ENCODE measurements at regions not wholly inside any gene's neighbourhood (a gene's known extent, or its start where the extent isn't known, plus 50 kb on each side); places are given as distances from the start of the nearest gene placed in this dataset.

- peaks cover 50% of the 10 kb centered on the region for H3K27me3 Mint-ChIP-seq (ENCODE audit: insufficient read depth)
These were observed 1111.4 kb downstream of the FLRT2 start for GRCh38 chr14:86641310-86641709.

GRCh38 chr14:86640288-86640687 is 1110.3 kb downstream of the FLRT2 start:
- H3K4me1 Mint-ChIP-seq: peaks cover 1% of the 10 kb centered on the region
- H3K9me3 Mint-ChIP-seq: peaks cover 29% of the 10 kb centered on the region
- H3K27me3 ChIP-seq (ENCODE audit: control insufficient read depth, insufficient read depth, low read length, poor library complexity, severe bottlenecking): no peaks in the 10 kb centered on the region
- H3K9ac ChIP-seq (ENCODE audit: extremely low read depth, low read length, poor library complexity, severe bottlenecking): no peak overlapping the region
- no peaks in the 10 kb centered on the region for H3K36me3 ChIP-seq (ENCODE audit: control insufficient read depth, insufficient read depth, low read length)
- H3K9me3 ChIP-seq (ENCODE audit: control insufficient read depth, low read length): peaks cover 42% of the 10 kb centered on the region
- peaks cover 54% of the 10 kb centered on the region for H3K27me3 Mint-ChIP-seq (ENCODE audit: insufficient read depth)
- H3K4me1 ChIP-seq (ENCODE audit: control insufficient read depth, insufficient read depth, low read length): no peaks in the 10 kb centered on the region
- H3K4me3 ChIP-seq (ENCODE audit: low read length): peak overlapping the region; percentile 31
- WGBS, 2 experiments (ENCODE audit: insufficient coverage in 1 of 2, insufficient read length in 1 of 2): 68% methylated on average over 3 of the region's 3 CpGs; no CpG with 5 or more reads in 1 of the 2 experiments
- DNase-seq: no peak
- TF ChIP-seq CTCF (conservative IDR thresholded peaks at IDR 0.05): peak; percentile 50
- H3K4me3 Mint-ChIP-seq: no peak overlapping the region
- H3K27ac Mint-ChIP-seq: no peak overlapping the region
- peaks cover 9% of the 10 kb centered on the region for H3K36me3 Mint-ChIP-seq (ENCODE audit: low read depth)
- no peak overlapping the region for H3K27ac ChIP-seq (ENCODE audit: low read depth, low read length)

More at GRCh38 chr14:86641310-86641709, 1111.4 kb downstream of the FLRT2 start:
- Histone ChIP-seq H3K36me3 (ENCODE audit: control insufficient read depth, insufficient read depth, low read length) (no peaks in the 10 kb centered on the region), H3K9ac (ENCODE audit: extremely low read depth, low read length, poor library complexity, severe bottlenecking) (no peak overlapping the region), H3K4me3 (ENCODE audit: low read length) (no peak overlapping the region), H3K27ac (ENCODE audit: low read depth, low read length) (no peak overlapping the region), H3K9me3 (ENCODE audit: control insufficient read depth, low read length) (peaks cover 41% of the 10 kb centered on the region), H3K4me1 (ENCODE audit: control insufficient read depth, insufficient read depth, low read length) (no peaks in the 10 kb centered on the region), H3K27me3 (ENCODE audit: control insufficient read depth, insufficient read depth, low read length, poor library complexity, severe bottlenecking) (no peaks in the 10 kb centered on the region)
- Mint-ChIP-seq H3K9me3 (peaks cover 31% of the 10 kb centered on the region), H3K4me3 (no peak overlapping the region), H3K36me3 (ENCODE audit: low read depth) (peaks cover 9% of the 10 kb centered on the region), H3K27ac (no peak overlapping the region), H3K4me1 (peaks cover 1% of the 10 kb centered on the region)
- no peak for DNase-seq
- TF ChIP-seq CTCF (conservative IDR thresholded peaks at IDR 0.05): no peak

- TF ChIP-seq CTCF (conservative IDR thresholded peaks at IDR 0.05): no peak
- DNase-seq: no peak
- H3K27me3 Mint-ChIP-seq (ENCODE audit: insufficient read depth): peaks cover 54% of the 10 kb centered on the region
- Histone ChIP-seq H3K27ac (ENCODE audit: low read depth, low read length) (no peak overlapping the region), H3K9me3 (ENCODE audit: control insufficient read depth, low read length) (peaks cover 47% of the 10 kb centered on the region), H3K4me3 (ENCODE audit: low read length) (peak overlapping the region; percentile 31), H3K9ac (ENCODE audit: extremely low read depth, low read length, poor library complexity, severe bottlenecking) (no peak overlapping the region), H3K4me1 (ENCODE audit: control insufficient read depth, insufficient read depth, low read length) (no peaks in the 10 kb centered on the region), H3K36me3 (ENCODE audit: control insufficient read depth, insufficient read depth, low read length) (no peaks in the 10 kb centered on the region), H3K27me3 (ENCODE audit: control insufficient read depth, insufficient read depth, low read length, poor library complexity, severe bottlenecking) (no peaks in the 10 kb centered on the region)
- peaks cover 9% of the 10 kb centered on the region for H3K36me3 Mint-ChIP-seq (ENCODE audit: low read depth)
- H3K4me1 Mint-ChIP-seq: peaks cover 1% of the 10 kb centered on the region
- no peak overlapping the region for H3K4me3 Mint-ChIP-seq
- peaks cover 30% of the 10 kb centered on the region for H3K9me3 Mint-ChIP-seq
- H3K27ac Mint-ChIP-seq: no peak overlapping the region
These were observed 1109.7 kb downstream of the FLRT2 start for GRCh38 chr14:86639666-86640065.

All from endodermal cell (in vitro differentiated cells).